Tongue (tissue), 2 donors: ENCODE measurements at regions not wholly inside any gene's neighbourhood (a gene's known extent, or its start where the extent isn't known, plus 50 kb on each side); places are given as distances from the start of the nearest gene placed in this dataset. TPM values are rescaled to one million over a fixed set of nuclear protein-coding genes. Genes with fewer than 3 reads are reported as not detected.

Experiments
- DNase-seq: peaks from one replicate; pipeline ENCODE4 v3.0.0-alpha.2; 2015
- small RNA-seq: library from RNA; depleted of rRNA; stranded (forward); fragments of <200 nt; gene quantifications from one replicate; pipeline ENCODE3, GENCODE V24; 2014; ENCODE audit warnings: low replicate concordance

DNA sequence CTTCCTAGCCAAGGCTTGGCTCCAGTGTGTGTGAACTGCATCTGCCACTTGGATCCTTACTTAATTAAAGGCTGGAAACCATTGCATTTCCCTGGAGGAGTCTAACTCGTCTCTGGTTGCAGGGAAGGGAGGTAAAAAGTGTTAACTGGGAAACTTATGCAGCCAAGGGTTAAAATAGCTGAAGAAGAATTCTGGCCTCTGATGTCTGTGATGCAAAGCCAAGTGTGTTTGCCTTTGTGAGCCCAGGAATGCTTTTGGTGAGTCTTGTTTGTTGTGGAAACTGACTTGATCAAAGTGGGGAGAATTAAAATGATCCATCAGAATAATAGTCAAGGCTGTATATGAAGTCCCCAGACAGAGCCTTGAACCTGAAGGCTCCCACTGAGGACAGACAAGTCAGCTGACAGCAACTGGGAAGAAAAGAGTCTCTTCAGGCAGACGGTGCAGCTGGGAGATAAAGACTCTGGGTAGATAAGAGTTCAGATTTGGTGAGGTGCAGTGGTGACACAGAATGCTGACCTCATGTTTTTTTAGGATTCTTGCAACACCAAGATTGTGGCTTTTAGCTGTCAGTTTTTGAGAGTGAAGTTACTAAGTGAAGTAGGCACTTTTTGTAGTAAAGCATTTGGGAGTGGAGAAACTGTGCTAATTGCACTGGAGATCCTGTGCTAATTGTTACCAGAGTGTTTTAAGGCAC is 59.5 kb upstream of the WLS start:
- peak; percentile 51 for DNase-seq

DNA sequence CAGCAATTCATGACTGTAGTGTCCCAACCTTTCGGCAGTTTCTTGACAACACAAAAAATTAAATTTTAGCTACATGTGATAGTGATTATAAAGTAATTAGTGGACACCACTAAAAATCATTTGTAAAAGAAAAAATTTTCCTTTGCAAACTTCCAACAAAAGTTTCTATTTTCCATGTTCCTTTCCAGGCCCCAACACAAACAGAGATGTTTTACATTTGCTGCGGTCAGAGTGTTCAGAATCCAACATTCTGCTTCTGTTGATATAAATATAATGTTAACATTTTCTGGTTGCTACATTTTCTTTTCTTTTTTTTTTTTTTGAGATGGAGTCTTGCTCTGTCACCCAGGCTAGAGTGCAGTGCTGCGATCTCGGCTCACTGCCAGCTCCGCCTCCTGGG is 54.9 kb upstream of the WLS start:
- DNase-seq, result peak; percentile 58

- DNase-seq, result no peak
These were observed 52.7 kb upstream of the WLS start for GRCh38 chr1:68285046-68285445.

DNA sequence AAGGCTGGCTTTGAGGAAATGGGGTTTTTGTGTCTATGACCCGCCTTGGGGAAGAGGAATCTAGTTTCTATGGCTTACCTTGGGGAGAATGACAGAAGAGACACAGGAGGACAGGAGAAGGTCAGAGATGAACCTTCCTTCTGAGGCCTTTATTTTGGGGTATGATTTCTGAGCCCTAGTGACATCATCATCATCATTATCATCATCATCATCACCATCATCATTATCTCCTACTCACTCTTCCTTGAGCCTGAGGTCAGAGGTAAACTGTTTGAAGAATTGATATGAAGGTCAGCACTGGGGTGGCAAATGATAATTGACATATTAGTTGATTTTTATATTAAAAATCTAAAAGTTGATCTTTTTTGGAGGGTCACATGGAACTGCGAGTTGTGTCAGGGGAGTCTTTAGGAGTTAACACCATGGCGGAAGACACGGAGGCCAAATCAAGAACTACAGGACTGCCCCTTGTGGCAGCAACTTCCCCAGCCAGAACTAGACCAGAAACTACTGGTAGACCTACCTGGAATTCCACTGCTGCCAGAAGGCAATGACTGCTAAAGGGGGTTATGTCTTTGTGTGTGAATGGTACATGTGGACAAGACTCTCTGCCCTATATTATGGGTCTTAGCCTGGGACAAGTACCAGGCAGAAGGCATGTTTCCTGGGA is 49.8 kb upstream of the WLS start:
- no peak for DNase-seq

Small RNA genes in the stretch of these regions (small RNA-seq; reads per million reads assigned to genes)
- not detected for gene COX6B1P7
